Activated CD8-positive, alpha-beta memory T cell treated with anti-CD3 and anti-CD28 coated beads, Interleukin-2, amount 50 U/mL, for 1 hour (primary cell): ENCODE measurements at regions not wholly inside any gene's neighbourhood (a gene's known extent, or its start where the extent isn't known, plus 50 kb on each side); places are given as distances from the start of the nearest gene placed in this dataset.

ENCODE experiments used
- DNase-seq: peaks from one replicate; pipeline ENCODE4 v3.0.0-alpha.2; 2020; ENCODE audit errors: extremely low read depth

GRCh38 chr6:1515280-1515679 is 94.4 kb upstream of the FOXC1 start:
- no peak for DNase-seq

GRCh38 chr6:1515781-1516180 is 93.9 kb upstream of the FOXC1 start:
- no peak for DNase-seq

DNA sequence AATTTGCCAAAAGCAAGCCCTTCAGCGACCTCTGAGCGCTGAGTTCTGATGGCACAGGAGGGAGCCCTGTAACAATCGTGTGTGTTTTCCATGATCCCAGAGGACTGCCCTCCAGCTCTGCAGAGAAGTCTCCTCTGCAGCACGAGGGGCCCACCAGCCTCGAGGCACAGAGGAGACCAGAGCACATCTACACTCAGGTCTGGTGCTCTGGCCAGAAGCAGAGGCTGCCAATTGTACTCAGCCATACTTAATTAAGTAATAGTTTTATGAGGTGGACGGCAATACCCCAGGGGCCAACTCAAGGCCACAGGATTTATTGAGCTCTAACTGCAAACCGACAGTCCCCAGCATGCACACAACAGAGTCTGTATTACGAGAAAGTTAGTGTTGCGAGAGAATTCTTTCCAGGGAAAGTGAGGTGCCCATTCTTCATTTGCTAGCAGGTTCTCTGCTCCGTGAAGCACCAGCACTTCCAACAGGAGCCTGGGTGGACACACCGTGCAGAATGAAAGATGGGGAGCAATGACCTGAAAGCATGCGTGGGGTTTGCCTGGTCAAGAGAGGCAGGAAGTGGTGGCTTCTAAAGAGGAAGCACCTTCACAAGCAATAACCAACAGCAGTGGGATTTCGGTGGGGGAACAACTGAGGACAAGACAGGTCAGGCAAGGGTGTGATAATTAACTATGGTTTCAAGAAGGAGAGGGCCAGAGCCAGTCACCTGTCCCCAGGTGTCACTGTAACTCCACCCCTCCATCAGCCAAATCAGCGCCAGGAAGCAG is 92.8 kb upstream of the FOXC1 start:
- no peak for DNase-seq

DNA sequence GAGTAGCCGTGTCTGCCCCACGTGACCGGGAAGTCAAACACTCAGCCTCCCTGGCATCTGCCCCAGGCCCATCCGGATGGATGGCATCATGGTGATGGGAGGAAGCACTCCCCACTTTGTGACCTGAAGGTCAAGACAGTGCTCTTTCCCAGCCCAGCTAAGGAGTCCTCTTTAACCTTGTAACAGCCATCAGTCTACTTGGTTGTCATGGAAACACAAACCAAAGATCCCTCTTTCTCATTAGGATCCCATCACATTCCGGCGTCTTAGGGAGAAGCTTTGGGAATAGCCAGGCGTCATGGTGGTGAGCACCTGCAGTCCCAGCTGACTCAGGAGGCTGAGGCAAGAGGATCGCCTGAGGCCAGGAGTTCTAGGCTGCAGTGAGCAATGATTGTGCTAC is 90.9 kb upstream of the FOXC1 start:
- no peak for DNase-seq

DNA sequence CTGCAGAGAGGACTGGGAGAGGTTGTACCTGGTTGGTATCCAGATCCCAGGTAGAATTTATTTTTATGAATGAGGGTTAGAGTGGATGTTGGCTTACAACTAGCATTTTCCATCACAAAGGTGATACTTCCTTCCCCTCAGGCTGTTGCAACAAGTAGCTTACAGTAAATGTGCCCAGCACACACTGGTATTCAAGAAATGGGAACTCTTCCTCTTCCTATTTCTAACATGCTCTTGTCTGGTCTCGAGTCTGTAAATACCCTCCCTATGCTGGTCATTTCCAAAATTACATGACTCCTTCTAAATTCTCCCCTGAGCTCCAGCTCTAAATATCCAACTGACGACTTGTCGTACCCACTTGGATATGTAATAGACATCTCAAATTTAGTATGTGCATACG is 90.1 kb upstream of the FOXC1 start:
- DNase-seq = no peak

DNA sequence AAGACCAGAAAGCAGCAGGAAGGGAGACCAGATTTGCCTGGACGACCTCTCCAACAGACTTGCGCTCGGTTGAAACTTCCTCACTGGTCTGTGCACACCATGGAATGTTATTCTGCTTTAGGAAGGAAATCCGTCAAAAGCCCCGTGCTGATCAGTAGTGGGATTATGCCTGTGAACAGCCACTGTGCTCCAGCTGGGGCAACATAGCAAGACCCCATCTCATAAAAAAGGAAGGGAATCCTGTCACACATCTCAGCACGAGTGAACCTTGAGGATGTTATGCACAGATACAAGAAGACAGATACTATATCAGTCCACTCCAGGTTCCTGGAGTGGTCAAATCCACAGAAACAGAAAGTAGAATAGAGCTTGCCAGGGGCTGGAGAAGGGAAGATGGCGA is 86.9 kb upstream of the FOXC1 start:
- DNase-seq = no peak

DNA sequence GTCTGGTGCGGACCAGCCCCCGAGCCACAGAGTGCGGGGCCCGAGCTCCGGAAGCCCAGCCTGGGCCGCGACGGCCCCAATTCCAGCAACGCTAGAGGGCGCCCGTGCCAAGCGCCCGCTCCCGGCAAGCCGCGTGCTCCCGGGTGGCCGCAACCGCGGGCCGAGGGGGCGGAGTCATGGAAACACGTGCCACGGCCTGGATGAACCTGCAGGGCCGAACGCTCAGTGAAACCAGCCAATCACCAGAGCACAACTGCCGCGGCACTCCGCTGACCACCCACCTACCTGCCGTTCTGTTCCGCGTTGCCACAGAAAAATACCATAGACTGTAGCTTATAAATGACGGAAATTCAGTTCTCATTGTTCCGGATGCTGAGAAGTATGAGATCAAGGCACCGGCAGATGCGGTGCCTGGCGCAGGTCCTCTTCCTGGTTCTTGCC is 85.7 kb upstream of the FOXC1 start:
- peak; percentile 7 for DNase-seq

DNA sequence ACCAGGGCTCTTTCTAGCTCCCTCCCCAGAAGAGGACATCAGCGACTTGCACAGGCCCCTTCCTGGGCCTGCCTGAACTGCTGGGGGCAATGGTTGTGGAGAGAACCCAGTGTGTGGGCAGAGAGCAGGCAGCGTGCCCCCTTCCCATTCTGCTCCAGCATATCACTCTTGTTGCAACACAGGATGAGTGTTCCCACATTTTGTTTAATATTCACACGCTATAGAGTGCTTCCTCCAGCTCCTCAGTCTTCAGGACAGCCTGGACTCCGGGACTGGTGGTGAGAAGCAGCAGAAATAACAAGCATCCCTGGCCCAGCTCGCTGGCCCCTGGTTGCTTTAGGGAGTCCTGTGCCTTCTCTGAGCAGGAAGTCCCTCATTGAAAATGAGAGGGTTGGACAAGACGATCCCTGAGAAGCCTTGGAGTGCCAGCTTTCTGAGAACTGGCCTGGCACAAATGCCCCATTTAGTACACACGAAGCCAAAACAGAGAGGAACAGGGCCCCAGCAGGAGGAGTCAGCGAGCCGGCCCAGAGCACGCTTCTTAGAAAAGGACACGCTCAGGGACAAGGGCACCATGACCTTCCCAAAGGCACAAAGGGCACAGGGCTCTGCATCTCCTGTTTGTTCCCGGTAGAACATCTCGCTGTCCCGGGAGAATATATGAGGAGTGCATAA is 84.2 kb upstream of the FOXC1 start:
- no peak for DNase-seq

- DNase-seq = no peak
Observed at GRCh38 chr6:1526398-1527072, 83.2 kb upstream of the FOXC1 start.

DNA sequence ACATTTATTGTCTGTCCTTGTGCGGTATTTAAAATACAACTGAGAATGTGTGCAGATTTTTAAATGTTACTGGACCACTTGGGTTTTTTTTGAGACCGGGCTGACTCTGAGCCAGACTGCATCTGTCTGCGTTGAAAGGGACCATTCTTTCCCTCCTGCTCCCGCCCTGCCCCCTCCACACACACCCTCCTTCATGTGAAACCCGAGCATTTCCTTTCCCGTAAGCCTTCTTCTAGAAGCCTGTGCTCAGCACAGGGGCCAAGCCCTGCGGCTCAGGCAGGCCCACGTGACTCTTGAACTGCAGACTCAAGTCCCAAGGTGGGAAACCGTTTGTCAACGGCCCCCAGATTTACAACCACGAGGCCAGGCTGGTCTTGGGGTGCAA is 82.7 kb upstream of the FOXC1 start:
- DNase-seq = no peak

- no peak for DNase-seq
Observed at GRCh38 chr6:1535295-1535694, 74.4 kb upstream of the FOXC1 start.

GRCh38 chr6:1536526-1537429 is 72.9 kb upstream of the FOXC1 start:
- no peak for DNase-seq

- no peak for DNase-seq
Observed at GRCh38 chr6:1538369-1538768, 71.3 kb upstream of the FOXC1 start.

DNA sequence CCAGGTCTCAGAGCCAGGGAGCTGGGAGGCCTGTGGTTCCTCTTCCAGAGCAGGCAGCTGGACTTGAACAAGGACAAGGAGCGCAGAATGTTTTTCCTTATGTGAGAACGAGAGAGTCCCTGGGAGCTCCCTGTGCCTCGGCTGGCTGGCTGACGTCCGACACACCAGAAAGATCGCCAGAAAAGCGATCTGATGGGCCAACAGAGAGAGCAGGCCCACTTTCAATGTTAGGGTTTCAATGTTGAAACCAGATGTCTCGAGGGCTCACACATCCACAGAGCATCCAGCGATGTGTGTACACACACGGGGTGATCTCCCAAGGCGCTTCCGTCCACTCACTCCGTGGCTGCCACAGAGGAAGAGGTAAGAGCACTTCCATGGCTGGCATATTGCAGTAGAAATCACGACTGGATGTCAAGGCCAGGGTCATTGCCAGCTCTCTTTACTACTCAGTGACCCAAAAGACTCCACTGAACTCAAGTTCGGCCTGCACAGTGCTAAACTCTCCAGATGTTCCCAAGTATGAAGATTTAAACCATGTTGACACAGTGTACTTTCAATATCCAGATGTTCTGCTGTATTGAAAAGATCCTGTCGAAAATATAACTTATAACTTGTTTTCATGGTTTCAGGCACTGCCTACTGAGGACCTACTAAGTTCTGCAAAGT is 70.8 kb upstream of the FOXC1 start:
- no peak for DNase-seq

GRCh38 chr6:1540864-1541521 is 68.7 kb upstream of the FOXC1 start:
- no peak for DNase-seq

DNA sequence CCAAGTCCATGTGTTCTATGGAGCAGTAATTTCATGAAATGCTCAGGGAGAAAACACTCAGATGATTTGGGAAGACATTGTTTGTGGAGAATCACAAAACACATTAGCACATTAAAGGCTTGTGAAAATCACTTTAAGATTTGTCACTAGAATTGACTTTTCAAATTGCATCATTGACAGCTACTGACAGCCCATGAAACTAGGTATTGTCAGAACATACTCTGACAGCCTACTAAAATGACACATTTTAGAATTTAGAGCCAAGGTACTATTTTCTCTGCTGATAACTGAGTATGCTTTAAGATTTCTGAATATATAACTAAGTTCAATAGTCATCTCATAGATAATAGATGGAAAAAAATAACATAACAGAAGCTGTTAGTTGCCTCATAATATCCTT is 67.4 kb upstream of the FOXC1 start:
- no peak for DNase-seq

DNA sequence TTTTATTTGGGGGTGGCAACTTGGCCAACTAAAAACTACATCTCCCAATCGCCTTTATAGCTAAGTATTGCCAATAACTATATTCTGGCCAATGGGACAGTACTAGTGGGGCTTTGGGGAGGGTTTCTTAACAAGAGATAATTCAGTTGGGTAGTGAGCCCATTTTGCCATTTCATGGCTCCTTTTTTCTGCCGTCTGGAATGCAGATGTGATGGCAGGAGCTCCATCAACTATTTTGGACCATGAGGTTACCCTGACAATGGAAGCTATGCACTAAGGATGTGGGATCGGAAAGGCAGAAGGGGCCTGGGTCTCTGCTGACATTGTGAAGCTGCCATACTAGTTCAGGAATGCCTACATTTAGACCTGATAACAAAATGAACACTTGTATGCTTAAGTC is 67.0 kb upstream of the FOXC1 start:
- no peak for DNase-seq

DNA sequence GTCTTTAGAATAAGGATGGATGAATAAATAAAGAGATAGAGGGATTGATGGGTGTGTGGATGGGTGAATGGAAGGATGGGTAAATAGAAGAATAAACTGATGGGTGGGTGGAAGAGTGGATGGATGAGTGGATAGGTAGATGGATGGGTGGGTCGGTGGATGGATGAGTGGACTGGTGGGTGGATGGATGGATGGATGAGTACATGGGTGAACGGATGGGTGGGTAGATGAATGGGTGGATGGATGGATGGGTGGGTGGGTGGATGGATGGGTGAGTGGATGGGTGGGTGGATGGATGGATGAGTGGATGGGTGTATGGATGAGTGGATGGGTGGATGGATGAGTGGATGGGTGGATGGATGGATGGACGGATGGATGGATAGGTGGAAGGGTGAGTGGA is 65.7 kb upstream of the FOXC1 start:
- no peak for DNase-seq

DNA sequence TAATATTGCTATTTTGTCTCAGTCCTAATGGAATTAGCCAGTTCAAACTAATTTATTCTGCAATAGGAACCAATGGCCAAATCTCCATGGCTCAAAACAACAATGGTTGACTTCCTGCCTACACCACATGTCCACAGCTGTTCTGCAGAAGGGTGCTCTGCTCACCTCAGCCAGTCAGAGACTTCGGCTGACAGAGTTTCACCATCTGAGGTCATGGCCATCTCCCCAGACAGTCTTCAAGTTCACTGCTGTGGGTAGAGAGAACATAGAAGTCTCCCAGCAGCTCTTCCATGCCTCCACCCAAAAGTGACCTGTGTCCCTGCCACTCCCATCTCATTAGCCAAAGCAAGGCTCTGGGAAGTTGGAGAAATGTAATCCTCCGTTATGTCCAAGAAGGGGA is 65.1 kb upstream of the FOXC1 start:
- DNase-seq = no peak

GRCh38 chr6:1545654-1546053 is 64.1 kb upstream of the FOXC1 start:
- no peak for DNase-seq

- no peak for DNase-seq
Observed at GRCh38 chr6:1547785-1548184, 61.9 kb upstream of the FOXC1 start.
